ENCODE measurements at regions not wholly inside any gene's neighbourhood (a gene's known extent, or its start where the extent isn't known, plus 50 kb on each side); places are given as distances from the start of the nearest gene placed in this dataset.

GRCh38 chrX:69362856-69363255 is 141.3 kb upstream of the NALF2 start:
- DNase-seq = no peak

- no peak for DNase-seq
Observed at GRCh38 chrX:69362354-69362753, 141.8 kb upstream of the NALF2 start.

- DNase-seq = no peak
Observed at GRCh38 chrX:69361311-69361845, 142.7 kb upstream of the NALF2 start.

GRCh38 chrX:69357317-69357716 is 146.8 kb upstream of the NALF2 start:
- DNase-seq = no peak

GRCh38 chrX:69324851-69325250 is 159.6 kb upstream of the PJA1 start:
- DNase-seq = no peak

GRCh38 chrX:69323786-69324720 is 158.8 kb upstream of the PJA1 start:
- no peak for DNase-seq

- DNase-seq = no peak
Observed at GRCh38 chrX:69321789-69322188, 156.5 kb upstream of the PJA1 start.

- no peak for DNase-seq
Observed at GRCh38 chrX:69321006-69321655, 155.9 kb upstream of the PJA1 start.

- DNase-seq = no peak
Observed at GRCh38 chrX:69320116-69320515, 154.9 kb upstream of the PJA1 start.

- no peak for DNase-seq
Observed at GRCh38 chrX:69319376-69319775, 154.1 kb upstream of the PJA1 start.

- no peak for DNase-seq
Observed at GRCh38 chrX:69318651-69319340, 153.5 kb upstream of the PJA1 start.

GRCh38 chrX:69317721-69318120 is 152.5 kb upstream of the PJA1 start:
- DNase-seq = no peak

GRCh38 chrX:69314436-69315348 is 149.4 kb upstream of the PJA1 start:
- DNase-seq = no peak

GRCh38 chrX:69313617-69314290 is 148.5 kb upstream of the PJA1 start:
- no peak for DNase-seq

GRCh38 chrX:69311936-69312670 is 146.8 kb upstream of the PJA1 start:
- DNase-seq = no peak

- DNase-seq = no peak
Observed at GRCh38 chrX:69309074-69309792, 144.0 kb upstream of the PJA1 start.

- no peak for DNase-seq
Observed at GRCh38 chrX:69307756-69308155, 142.5 kb upstream of the PJA1 start.

- no peak for DNase-seq
Observed at GRCh38 chrX:69307029-69307428, 141.8 kb upstream of the PJA1 start.

GRCh38 chrX:69306063-69306404 is 140.8 kb upstream of the PJA1 start:
- DNase-seq = no peak

GRCh38 chrX:69305333-69306062 is 140.2 kb upstream of the PJA1 start:
- no peak for DNase-seq
